Endodermal cell (in vitro differentiated cells): ENCODE measurements at regions not wholly inside any gene's neighbourhood (a gene's known extent, or its start where the extent isn't known, plus 50 kb on each side); places are given as distances from the start of the nearest gene placed in this dataset.

Source experiments
- DNase-seq: peaks from one replicate; pipeline ENCODE4 v3.0.0-alpha.2; 2017
- H3K27ac ChIP-seq: 2 replicates; pipeline ENCODE4 v1.5.1; 2013; ENCODE audit warnings: mild to moderate bottlenecking, low read depth, low read length, moderate library complexity
- H3K27me3 ChIP-seq: 2 replicates; pipeline ENCODE4 v1.6.1; 2013; ENCODE audit warnings: mild to moderate bottlenecking, low read length, moderate library complexity; ENCODE audit not compliant: insufficient read depth, control insufficient read depth, poor library complexity, severe bottlenecking
- H3K36me3 ChIP-seq: 2 replicates; pipeline ENCODE4 v1.7.0; 2013; ENCODE audit warnings: mild to moderate bottlenecking, low read length, moderate library complexity; ENCODE audit not compliant: control insufficient read depth, insufficient read depth
- H3K4me1 ChIP-seq: one replicate; pipeline ENCODE4 v1.7.0; 2013; ENCODE audit warnings: low read length; ENCODE audit not compliant: control insufficient read depth, insufficient read depth
- H3K4me3 ChIP-seq: 2 replicates; pipeline ENCODE4 v1.5.1; 2013; ENCODE audit warnings: mild to moderate bottlenecking, low read length, moderate library complexity
- H3K9ac ChIP-seq: 2 replicates; pipeline ENCODE4 v1.6.1; 2013; ENCODE audit warnings: mild to moderate bottlenecking, low read length, moderate library complexity; ENCODE audit not compliant: poor library complexity, severe bottlenecking; ENCODE audit errors: extremely low read depth
- H3K9me3 ChIP-seq: 2 replicates; pipeline ENCODE4 v1.6.1; 2013; ENCODE audit warnings: mild to moderate bottlenecking, low read length, moderate library complexity; ENCODE audit not compliant: control insufficient read depth
- H3K27ac Mint-ChIP-seq: 2 replicates; pipeline ENCODE4 v1.8.0; 2020; ENCODE audit warnings: mixed read lengths
- H3K27me3 Mint-ChIP-seq: 2 replicates; pipeline ENCODE4 v1.8.0; 2021; ENCODE audit warnings: mild to moderate bottlenecking, mixed read lengths; ENCODE audit not compliant: insufficient read depth
- H3K36me3 Mint-ChIP-seq: 2 replicates; pipeline ENCODE4 v1.8.0; 2020; ENCODE audit warnings: low read depth, mixed read lengths
- H3K4me1 Mint-ChIP-seq: 2 replicates; pipeline ENCODE4 v1.8.0; 2020; ENCODE audit warnings: mixed read lengths
- H3K4me3 Mint-ChIP-seq: 2 replicates; pipeline ENCODE4 v1.8.0; 2020; ENCODE audit warnings: mild to moderate bottlenecking, moderate library complexity, mixed read lengths
- H3K9me3 Mint-ChIP-seq: 2 replicates; pipeline ENCODE4 v1.8.0; 2020; ENCODE audit warnings: mild to moderate bottlenecking, mixed read lengths
- WGBS, 2 experiments: methylation state at CpG; one replicate each; pipeline versions ENCODE4 v1.1.5 to v1.1.7; 2013; ENCODE audit warnings: missing lambda C conversion rate in 2 of 2, mixed read lengths in 1 of 2; ENCODE audit not compliant: insufficient coverage in 1 of 2, insufficient read length in 1 of 2; 5-methylcytosine and 5-hydroxymethylcytosine counted together
- TF ChIP-seq, protein P1 (sequence below): fragments of 200-600 bp; sonication (generic); conservative IDR thresholded peaks from 2 replicates; pipeline ENCODE4 v1.5.0; 2021; ENCODE audit warnings: antibody characterized with exemption, mild to moderate bottlenecking

DNA sequence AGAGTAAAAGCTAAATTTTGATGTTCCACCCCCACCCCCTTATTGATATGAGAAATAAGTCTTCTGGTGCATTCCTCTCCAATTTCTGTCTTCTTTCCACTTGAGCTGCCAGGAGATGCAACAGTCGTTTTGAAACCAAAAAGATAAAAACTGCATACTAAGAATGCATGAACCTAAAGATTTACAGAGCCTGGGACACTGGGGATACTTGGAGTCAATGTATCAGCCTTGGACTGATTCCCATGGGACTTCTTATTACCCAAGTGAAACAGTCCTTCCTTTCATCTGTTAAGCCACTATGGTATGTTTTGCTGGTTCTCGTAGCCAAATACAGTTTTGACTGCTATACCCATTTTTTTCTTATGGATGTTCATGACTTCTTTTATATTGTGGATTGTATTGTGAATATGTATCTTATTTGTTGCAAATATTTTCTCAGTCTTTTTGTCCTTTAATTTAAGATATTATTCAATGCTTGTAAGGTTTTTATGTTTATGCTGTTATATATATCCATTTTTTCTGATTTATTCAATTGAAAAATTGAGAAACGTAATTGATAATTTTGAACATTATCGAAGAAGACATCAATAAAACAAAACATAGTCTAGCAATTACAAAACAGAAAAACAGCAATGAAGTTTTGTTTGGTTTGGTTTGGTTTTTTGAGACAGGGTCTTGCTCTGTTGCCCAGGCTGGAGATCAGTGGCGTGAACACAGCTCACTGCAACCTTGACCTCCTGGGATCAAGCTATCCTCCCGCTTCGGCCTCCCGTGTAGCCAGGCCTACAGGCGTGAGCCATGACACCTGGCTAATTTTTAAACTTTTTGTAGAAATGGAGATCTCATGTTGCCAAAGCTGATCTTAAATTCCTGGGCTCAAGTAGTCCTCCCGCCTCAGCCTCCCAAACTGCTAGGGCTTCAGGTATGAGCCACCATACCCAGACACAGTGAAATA lies 85.4 kb upstream of the ETV6 start:
- no peak overlapping the region for H3K9ac ChIP-seq
- no peaks in the 10 kb centered on the region for H3K27me3 ChIP-seq
- peaks cover 3% of the 10 kb centered on the region for H3K4me1 Mint-ChIP-seq
- no peaks in the 10 kb centered on the region for H3K9me3 ChIP-seq
- no peak overlapping the region for H3K27ac ChIP-seq
- H3K4me3 ChIP-seq = no peak overlapping the region
- H3K4me3 Mint-ChIP-seq = no peak overlapping the region
- peaks cover 2% of the 10 kb centered on the region for H3K27me3 Mint-ChIP-seq
- TF ChIP-seq, protein P1, sequence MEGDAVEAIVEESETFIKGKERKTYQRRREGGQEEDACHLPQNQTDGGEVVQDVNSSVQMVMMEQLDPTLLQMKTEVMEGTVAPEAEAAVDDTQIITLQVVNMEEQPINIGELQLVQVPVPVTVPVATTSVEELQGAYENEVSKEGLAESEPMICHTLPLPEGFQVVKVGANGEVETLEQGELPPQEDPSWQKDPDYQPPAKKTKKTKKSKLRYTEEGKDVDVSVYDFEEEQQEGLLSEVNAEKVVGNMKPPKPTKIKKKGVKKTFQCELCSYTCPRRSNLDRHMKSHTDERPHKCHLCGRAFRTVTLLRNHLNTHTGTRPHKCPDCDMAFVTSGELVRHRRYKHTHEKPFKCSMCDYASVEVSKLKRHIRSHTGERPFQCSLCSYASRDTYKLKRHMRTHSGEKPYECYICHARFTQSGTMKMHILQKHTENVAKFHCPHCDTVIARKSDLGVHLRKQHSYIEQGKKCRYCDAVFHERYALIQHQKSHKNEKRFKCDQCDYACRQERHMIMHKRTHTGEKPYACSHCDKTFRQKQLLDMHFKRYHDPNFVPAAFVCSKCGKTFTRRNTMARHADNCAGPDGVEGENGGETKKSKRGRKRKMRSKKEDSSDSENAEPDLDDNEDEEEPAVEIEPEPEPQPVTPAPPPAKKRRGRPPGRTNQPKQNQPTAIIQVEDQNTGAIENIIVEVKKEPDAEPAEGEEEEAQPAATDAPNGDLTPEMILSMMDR = no peak
- 94% methylated on average over 8 of the region's 10 CpGs; no CpG with 5 or more reads in 1 of the 2 experiments for WGBS, 2 experiments
- H3K27ac Mint-ChIP-seq = no peak overlapping the region
- H3K36me3 ChIP-seq = no peaks in the 10 kb centered on the region
- H3K9me3 Mint-ChIP-seq = peaks cover 3% of the 10 kb centered on the region
- no peaks in the 10 kb centered on the region for H3K36me3 Mint-ChIP-seq
- DNase-seq = no peak
- no peaks in the 10 kb centered on the region for H3K4me1 ChIP-seq

DNA sequence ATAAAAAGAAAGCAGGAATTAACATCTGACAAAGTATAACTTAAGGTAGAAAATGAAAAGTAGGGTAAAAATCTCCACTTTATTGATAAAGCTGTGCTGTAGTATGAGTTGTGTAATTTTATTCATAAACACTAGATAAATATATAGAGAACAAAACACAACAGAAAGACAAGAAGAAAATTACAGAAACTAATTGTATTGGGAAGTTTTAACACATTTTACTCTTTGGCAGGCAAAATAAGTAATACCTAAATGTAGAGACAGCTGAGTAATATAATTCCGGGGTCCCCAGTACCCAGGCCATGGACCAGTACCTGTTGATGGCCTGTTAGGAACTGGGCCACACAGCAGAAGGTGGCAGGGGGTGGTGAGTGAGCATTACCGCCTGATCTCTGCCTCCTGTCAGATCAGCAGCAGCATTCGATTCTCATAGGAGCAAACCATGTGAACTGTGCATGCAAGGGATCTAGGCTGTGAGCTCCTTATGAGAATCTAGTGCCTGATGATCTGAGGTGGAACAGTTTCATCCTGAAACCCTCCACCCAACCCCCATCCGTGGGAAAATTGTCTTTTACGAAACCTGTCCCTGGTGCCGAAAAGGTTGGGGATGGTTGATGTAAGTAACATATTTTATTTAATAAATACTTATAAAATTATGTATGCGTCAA lies 84.4 kb upstream of the ETV6 start:
- Histone ChIP-seq H3K9me3 (no peaks in the 10 kb centered on the region), H3K27me3 (no peaks in the 10 kb centered on the region), H3K4me3 (no peak overlapping the region), H3K4me1 (no peaks in the 10 kb centered on the region), H3K36me3 (no peaks in the 10 kb centered on the region), H3K9ac (no peak overlapping the region), H3K27ac (no peak overlapping the region)
- Mint-ChIP-seq H3K36me3 (no peaks in the 10 kb centered on the region), H3K4me1 (peaks cover 3% of the 10 kb centered on the region), H3K27me3 (no peaks in the 10 kb centered on the region), H3K27ac (no peak overlapping the region), H3K4me3 (no peak overlapping the region), H3K9me3 (peaks cover 3% of the 10 kb centered on the region)
- WGBS, 2 experiments = 91 to 100% methylated on average over 1 to 3 of the region's 7 CpGs
- TF ChIP-seq, protein P1 = no peak
- no peak for DNase-seq

DNA sequence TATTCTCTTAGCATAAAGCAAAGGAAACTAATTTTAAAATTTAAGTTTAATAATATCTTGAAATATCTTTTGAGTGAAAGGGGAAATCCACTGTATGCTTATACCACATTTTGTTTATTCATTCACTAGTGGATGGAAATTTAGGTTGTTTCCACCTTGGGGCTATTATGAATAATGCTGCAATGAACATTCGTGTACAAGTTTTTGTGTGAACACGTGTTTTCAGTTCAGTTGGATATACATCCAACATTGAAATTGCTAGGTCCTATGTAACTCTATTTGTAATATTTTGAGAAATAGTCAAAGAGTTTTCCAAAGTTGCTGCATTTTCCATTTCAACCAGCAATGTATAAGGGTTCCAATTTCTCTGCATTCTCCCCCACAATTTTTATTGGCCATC lies 83.7 kb upstream of the ETV6 start:
- no peaks in the 10 kb centered on the region for H3K36me3 Mint-ChIP-seq
- peaks cover 3% of the 10 kb centered on the region for H3K4me1 Mint-ChIP-seq
- DNase-seq = no peak
- H3K27me3 Mint-ChIP-seq = no peaks in the 10 kb centered on the region
- 97% methylated on average over 2 of the region's 2 CpGs; no CpG with 5 or more reads in 1 of the 2 experiments for WGBS, 2 experiments
- Histone ChIP-seq H3K27me3 (no peaks in the 10 kb centered on the region), H3K27ac (no peak overlapping the region), H3K36me3 (no peaks in the 10 kb centered on the region), H3K9me3 (no peaks in the 10 kb centered on the region), H3K4me3 (no peak overlapping the region), H3K9ac (no peak overlapping the region), H3K4me1 (no peaks in the 10 kb centered on the region)
- no peak overlapping the region for H3K27ac Mint-ChIP-seq
- TF ChIP-seq, protein P1 = no peak
- H3K9me3 Mint-ChIP-seq = peaks cover 3% of the 10 kb centered on the region
- H3K4me3 Mint-ChIP-seq = no peak overlapping the region
